Body of pancreas (tissue), 4 donors: ENCODE measurements at regions not wholly inside any gene's neighbourhood (a gene's known extent, or its start where the extent isn't known, plus 50 kb on each side); places are given as distances from the start of the nearest gene placed in this dataset.

ENCODE experiments used
- POLR2A ChIP-seq, 3 donors: fragments of 450-650 bp; IDR thresholded peaks; one replicate each; pipeline ENCODE4 v1.6.1; 2016; ENCODE audit warnings: antibody characterized with exemption in 3 of 3, mild to moderate bottlenecking in 2 of 3
- TF ChIP-seq, protein P1 (sequence below), 7 experiments: fragments of 450-650 bp in 4 of 7; fragments of 200-600 bp in 3 of 7; sonication (generic) in 3 of 7; IDR thresholded peaks; one replicate each; pipeline ENCODE4 v1.5.1; 2016 to 2019; ENCODE audit warnings: antibody characterized with exemption in 7 of 7

DNA sequence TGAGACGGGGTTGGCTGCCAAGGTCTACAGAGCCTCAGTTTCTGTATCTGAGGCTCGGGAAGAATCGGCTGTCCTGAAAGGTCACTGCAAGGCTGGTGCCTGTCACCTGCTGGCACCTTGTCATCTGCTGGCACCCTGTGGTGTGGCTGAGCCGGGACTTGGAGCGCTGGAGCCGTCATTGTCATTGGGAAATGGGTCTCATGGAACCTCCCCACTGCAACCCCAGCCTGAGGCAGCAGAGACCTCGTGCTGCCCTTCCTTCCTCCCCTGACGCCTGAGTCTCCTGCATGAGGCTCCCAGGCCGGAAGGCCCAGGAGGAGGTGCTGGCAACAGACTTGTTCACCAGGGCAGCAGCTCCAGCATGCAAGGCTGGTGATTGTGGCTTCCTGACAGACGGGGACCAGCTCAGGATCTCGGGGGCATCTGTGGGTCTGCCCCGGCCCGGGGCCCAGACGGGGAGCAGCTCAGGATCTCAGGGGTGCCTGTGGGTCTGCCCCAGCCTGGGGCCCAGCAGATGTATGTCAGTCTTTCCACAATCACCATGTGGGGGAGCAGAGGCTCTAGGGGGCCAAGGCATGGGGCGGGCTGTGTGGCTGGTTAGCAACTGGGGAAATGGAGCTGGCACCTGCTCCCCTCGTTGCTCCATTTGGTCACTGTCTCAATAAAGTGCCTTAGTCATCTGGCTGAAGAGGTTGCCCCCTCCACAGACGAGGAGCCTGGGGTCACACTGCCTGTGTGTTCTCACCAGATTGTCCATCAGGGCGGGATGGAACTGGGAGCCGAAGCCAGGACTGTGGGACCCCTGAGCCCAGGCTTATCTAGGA lies 668.7 kb downstream of the BRD1 start:
- TF ChIP-seq, protein P1, sequence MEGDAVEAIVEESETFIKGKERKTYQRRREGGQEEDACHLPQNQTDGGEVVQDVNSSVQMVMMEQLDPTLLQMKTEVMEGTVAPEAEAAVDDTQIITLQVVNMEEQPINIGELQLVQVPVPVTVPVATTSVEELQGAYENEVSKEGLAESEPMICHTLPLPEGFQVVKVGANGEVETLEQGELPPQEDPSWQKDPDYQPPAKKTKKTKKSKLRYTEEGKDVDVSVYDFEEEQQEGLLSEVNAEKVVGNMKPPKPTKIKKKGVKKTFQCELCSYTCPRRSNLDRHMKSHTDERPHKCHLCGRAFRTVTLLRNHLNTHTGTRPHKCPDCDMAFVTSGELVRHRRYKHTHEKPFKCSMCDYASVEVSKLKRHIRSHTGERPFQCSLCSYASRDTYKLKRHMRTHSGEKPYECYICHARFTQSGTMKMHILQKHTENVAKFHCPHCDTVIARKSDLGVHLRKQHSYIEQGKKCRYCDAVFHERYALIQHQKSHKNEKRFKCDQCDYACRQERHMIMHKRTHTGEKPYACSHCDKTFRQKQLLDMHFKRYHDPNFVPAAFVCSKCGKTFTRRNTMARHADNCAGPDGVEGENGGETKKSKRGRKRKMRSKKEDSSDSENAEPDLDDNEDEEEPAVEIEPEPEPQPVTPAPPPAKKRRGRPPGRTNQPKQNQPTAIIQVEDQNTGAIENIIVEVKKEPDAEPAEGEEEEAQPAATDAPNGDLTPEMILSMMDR (IDR thresholded peaks at IDR 0.05) = no peak
- TF ChIP-seq POLR2A (IDR thresholded peaks at IDR 0.05) = no peak
